GM23338 (cell line): ENCODE measurements at regions not wholly inside any gene's neighbourhood (a gene's known extent, or its start where the extent isn't known, plus 50 kb on each side); places are given as distances from the start of the nearest gene placed in this dataset.

ENCODE experiments used
- ATAC-seq: fragments of 200-7000 bp; cut with Tn5 transposase; 3 replicates; pipeline ENCODE4 v1.9.1; 2020
- DNase-seq: peaks from one replicate; pipeline ENCODE4 v3.0.0-alpha.2; 2015; ENCODE audit warnings: low spot score
- H2AFZ ChIP-seq: fragments of 200-600 bp; sonication (generic); 2 replicates; pipeline ENCODE4 v1.8.0; 2016; ENCODE audit warnings: antibody characterized with exemption, mild to moderate bottlenecking, moderate library complexity
- H3F3A ChIP-seq: fragments of 200-600 bp; sonication (generic); replicated peaks from 2 replicates; pipeline ENCODE4 v1.8.0; 2017; ENCODE audit warnings: antibody characterized with exemption, mixed run types, low read depth
- H3K27ac ChIP-seq: fragments of 200-600 bp; sonication (generic); 2 replicates; pipeline ENCODE4 v1.6.1; 2016; ENCODE audit warnings: low read depth
- H3K27me3 ChIP-seq: fragments of 200-600 bp; sonication (generic); 2 replicates; pipeline ENCODE4 v1.8.0; 2016; ENCODE audit warnings: mild to moderate bottlenecking, mixed run types, moderate library complexity; ENCODE audit not compliant: insufficient read depth
- H3K36me3 ChIP-seq: fragments of 200-600 bp; sonication (generic); 2 replicates; pipeline ENCODE4 v1.8.0; 2016; ENCODE audit warnings: mild to moderate bottlenecking; ENCODE audit not compliant: insufficient read depth
- H3K4me1 ChIP-seq: fragments of 200-600 bp; sonication (generic); 2 replicates; pipeline ENCODE4 v1.8.0; 2016; ENCODE audit warnings: mild to moderate bottlenecking, moderate library complexity; ENCODE audit not compliant: insufficient read depth
- H3K4me2 ChIP-seq: fragments of 200-600 bp; sonication (generic); 2 replicates; pipeline ENCODE4 v1.7.1; 2017; ENCODE audit warnings: mixed run types
- H3K4me3 ChIP-seq: fragments of 200-600 bp; sonication (generic); 2 replicates; pipeline ENCODE4 v1.6.1; 2016; ENCODE audit warnings: mixed run types
- H3K79me2 ChIP-seq: fragments of 200-600 bp; sonication (generic); replicated peaks from 2 replicates; pipeline ENCODE4 v1.8.0; 2017; ENCODE audit warnings: mild to moderate bottlenecking; ENCODE audit not compliant: insufficient read depth
- H3K9me2 ChIP-seq: fragments of 200-600 bp; sonication (generic); 2 replicates; pipeline ENCODE4 v1.8.0; 2017; ENCODE audit not compliant: insufficient read depth
- H4K20me1 ChIP-seq: fragments of 200-600 bp; sonication (generic); replicated peaks from 2 replicates; pipeline ENCODE4 v1.8.0; 2017; ENCODE audit warnings: mild to moderate bottlenecking; ENCODE audit not compliant: insufficient read depth
- H3K27ac Mint-ChIP-seq: 2 replicates; pipeline ENCODE4 v1.8.0; 2020; ENCODE audit warnings: inconsistent platforms, mild to moderate bottlenecking, moderate library complexity, mixed read lengths
- H3K27me3 Mint-ChIP-seq: 3 replicates; pipeline ENCODE4 v1.8.0; 2022; ENCODE audit warnings: low read depth, mild to moderate bottlenecking, moderate library complexity, mixed read lengths, inconsistent platforms; ENCODE audit not compliant: insufficient read depth, poor library complexity
- H3K36me3 Mint-ChIP-seq: 3 replicates; pipeline ENCODE4 v1.8.0; 2021; ENCODE audit warnings: low read depth, mild to moderate bottlenecking, inconsistent platforms, moderate library complexity, mixed read lengths
- H3K4me1 Mint-ChIP-seq: 3 replicates; pipeline ENCODE4 v1.8.0; 2020; ENCODE audit warnings: mild to moderate bottlenecking, inconsistent platforms, mixed read lengths
- H3K4me3 Mint-ChIP-seq: 3 replicates; pipeline ENCODE4 v1.8.0; 2021; ENCODE audit warnings: moderate library complexity, mild to moderate bottlenecking, inconsistent platforms, mixed read lengths
- H3K9me3 Mint-ChIP-seq: 3 replicates; pipeline ENCODE4 v1.8.0; 2020; ENCODE audit warnings: moderate library complexity, mild to moderate bottlenecking, inconsistent platforms, mixed read lengths
- CREB1 ChIP-seq: fragments of 250-450 bp; sonication (Bioruptor Pico); IDR thresholded peaks from 2 replicates; pipeline ENCODE4 v1.5.0; 2020; ENCODE audit warnings: low read depth, mild to moderate bottlenecking, moderate library complexity
- CTCF ChIP-seq, 2 experiments: fragments of 200-600 bp in 1 of 2; sonication (generic) in 1 of 2; conservative IDR thresholded peaks; 2 replicates each; pipeline versions ENCODE4 v1.5.1 to v1.6.1; 2016 to 2017; ENCODE audit warnings: antibody characterized with exemption in 2 of 2, low read depth in 2 of 2, mild to moderate bottlenecking in 2 of 2, moderate library complexity in 1 of 2
- EZH2 ChIP-seq: fragments of 200-600 bp; sonication (generic); IDR thresholded peaks from one replicate; pipeline ENCODE4 v1.8.0; 2017; ENCODE audit warnings: antibody characterized with exemption, mild to moderate bottlenecking, low read depth; ENCODE audit not compliant: unreplicated experiment
- EZH2phosphoT487 ChIP-seq: fragments of 200-600 bp; sonication (generic); IDR thresholded peaks from one replicate; pipeline ENCODE4 v1.8.1; 2018; ENCODE audit warnings: antibody characterized with exemption; ENCODE audit not compliant: unreplicated experiment
- JUNB ChIP-seq: IDR thresholded peaks from one replicate; pipeline ENCODE4 v1.6.1; 2016; ENCODE audit warnings: antibody characterized with exemption; ENCODE audit not compliant: unreplicated experiment
- NANOG ChIP-seq: IDR thresholded peaks from 2 replicates; pipeline ENCODE4 v1.6.1; 2016; ENCODE audit warnings: antibody characterized with exemption, borderline replicate concordance
- POLR2AphosphoS5 ChIP-seq: IDR thresholded peaks from 2 replicates; pipeline ENCODE4 v1.6.1; 2016; ENCODE audit warnings: antibody characterized with exemption, low read depth
- REST ChIP-seq: IDR thresholded peaks from one replicate; pipeline ENCODE4 v1.6.1; 2018; ENCODE audit warnings: antibody characterized with exemption; ENCODE audit not compliant: unreplicated experiment
- STAT1 ChIP-seq: IDR thresholded peaks from one replicate; pipeline ENCODE4 v1.6.1; 2016; ENCODE audit warnings: antibody characterized with exemption; ENCODE audit not compliant: unreplicated experiment
- ZNF114 ChIP-seq: fragments of 250-450 bp; sonication (Bioruptor Pico); IDR thresholded peaks from 2 replicates; pipeline ENCODE4 v1.5.0; 2020; ENCODE audit warnings: mild to moderate bottlenecking, moderate library complexity
- ZNF331 ChIP-seq: fragments of 250-450 bp; sonication (Bioruptor Pico); IDR thresholded peaks from 2 replicates; pipeline ENCODE4 v1.5.0; 2020; ENCODE audit warnings: low read depth, mild to moderate bottlenecking, moderate library complexity
- TF ChIP-seq, protein P1 (sequence below): fragments of 250-450 bp; sonication (Bioruptor Pico); IDR thresholded peaks from 2 replicates; pipeline ENCODE4 v1.5.0; 2020; ENCODE audit warnings: mild to moderate bottlenecking, moderate library complexity
- TF ChIP-seq, protein P2 (sequence below): IDR thresholded peaks from 2 replicates; pipeline ENCODE4 v1.6.1; 2016; ENCODE audit warnings: antibody characterized with exemption

GRCh38 chr4:20015636-20016224 is 236.0 kb upstream of the SLIT2 start:
- no peak for DNase-seq
- no peak overlapping the region for H3K27ac Mint-ChIP-seq
- Histone ChIP-seq H3K79me2 (no peaks in the 10 kb centered on the region), H2AFZ (no peak overlapping the region), H3K4me1 (no peaks in the 10 kb centered on the region), H3K4me2 (no peak overlapping the region), H3K4me3 (no peak overlapping the region), H3K9me2 (no peaks in the 10 kb centered on the region; the same call in 1 of the 2 replicates), H3K27ac (no peak overlapping the region), H3F3A (no peaks in the 10 kb centered on the region), H4K20me1 (no peaks in the 10 kb centered on the region), H3K27me3 (no peaks in the 10 kb centered on the region), H3K36me3 (no peaks in the 10 kb centered on the region)
- H3K4me3 Mint-ChIP-seq, result no peak overlapping the region
- TF ChIP-seq EZH2, result no peak
- TF ChIP-seq NANOG, result no peak
- no peak for TF ChIP-seq CTCF (conservative IDR thresholded peaks at IDR 0.05; ENCODE audit: low read depth in 2 of 2)
- TF ChIP-seq POLR2AphosphoS5, result no peak
- TF ChIP-seq EZH2phosphoT487, result no peak
- TF ChIP-seq STAT1, result no peak
- TF ChIP-seq, protein P1, sequence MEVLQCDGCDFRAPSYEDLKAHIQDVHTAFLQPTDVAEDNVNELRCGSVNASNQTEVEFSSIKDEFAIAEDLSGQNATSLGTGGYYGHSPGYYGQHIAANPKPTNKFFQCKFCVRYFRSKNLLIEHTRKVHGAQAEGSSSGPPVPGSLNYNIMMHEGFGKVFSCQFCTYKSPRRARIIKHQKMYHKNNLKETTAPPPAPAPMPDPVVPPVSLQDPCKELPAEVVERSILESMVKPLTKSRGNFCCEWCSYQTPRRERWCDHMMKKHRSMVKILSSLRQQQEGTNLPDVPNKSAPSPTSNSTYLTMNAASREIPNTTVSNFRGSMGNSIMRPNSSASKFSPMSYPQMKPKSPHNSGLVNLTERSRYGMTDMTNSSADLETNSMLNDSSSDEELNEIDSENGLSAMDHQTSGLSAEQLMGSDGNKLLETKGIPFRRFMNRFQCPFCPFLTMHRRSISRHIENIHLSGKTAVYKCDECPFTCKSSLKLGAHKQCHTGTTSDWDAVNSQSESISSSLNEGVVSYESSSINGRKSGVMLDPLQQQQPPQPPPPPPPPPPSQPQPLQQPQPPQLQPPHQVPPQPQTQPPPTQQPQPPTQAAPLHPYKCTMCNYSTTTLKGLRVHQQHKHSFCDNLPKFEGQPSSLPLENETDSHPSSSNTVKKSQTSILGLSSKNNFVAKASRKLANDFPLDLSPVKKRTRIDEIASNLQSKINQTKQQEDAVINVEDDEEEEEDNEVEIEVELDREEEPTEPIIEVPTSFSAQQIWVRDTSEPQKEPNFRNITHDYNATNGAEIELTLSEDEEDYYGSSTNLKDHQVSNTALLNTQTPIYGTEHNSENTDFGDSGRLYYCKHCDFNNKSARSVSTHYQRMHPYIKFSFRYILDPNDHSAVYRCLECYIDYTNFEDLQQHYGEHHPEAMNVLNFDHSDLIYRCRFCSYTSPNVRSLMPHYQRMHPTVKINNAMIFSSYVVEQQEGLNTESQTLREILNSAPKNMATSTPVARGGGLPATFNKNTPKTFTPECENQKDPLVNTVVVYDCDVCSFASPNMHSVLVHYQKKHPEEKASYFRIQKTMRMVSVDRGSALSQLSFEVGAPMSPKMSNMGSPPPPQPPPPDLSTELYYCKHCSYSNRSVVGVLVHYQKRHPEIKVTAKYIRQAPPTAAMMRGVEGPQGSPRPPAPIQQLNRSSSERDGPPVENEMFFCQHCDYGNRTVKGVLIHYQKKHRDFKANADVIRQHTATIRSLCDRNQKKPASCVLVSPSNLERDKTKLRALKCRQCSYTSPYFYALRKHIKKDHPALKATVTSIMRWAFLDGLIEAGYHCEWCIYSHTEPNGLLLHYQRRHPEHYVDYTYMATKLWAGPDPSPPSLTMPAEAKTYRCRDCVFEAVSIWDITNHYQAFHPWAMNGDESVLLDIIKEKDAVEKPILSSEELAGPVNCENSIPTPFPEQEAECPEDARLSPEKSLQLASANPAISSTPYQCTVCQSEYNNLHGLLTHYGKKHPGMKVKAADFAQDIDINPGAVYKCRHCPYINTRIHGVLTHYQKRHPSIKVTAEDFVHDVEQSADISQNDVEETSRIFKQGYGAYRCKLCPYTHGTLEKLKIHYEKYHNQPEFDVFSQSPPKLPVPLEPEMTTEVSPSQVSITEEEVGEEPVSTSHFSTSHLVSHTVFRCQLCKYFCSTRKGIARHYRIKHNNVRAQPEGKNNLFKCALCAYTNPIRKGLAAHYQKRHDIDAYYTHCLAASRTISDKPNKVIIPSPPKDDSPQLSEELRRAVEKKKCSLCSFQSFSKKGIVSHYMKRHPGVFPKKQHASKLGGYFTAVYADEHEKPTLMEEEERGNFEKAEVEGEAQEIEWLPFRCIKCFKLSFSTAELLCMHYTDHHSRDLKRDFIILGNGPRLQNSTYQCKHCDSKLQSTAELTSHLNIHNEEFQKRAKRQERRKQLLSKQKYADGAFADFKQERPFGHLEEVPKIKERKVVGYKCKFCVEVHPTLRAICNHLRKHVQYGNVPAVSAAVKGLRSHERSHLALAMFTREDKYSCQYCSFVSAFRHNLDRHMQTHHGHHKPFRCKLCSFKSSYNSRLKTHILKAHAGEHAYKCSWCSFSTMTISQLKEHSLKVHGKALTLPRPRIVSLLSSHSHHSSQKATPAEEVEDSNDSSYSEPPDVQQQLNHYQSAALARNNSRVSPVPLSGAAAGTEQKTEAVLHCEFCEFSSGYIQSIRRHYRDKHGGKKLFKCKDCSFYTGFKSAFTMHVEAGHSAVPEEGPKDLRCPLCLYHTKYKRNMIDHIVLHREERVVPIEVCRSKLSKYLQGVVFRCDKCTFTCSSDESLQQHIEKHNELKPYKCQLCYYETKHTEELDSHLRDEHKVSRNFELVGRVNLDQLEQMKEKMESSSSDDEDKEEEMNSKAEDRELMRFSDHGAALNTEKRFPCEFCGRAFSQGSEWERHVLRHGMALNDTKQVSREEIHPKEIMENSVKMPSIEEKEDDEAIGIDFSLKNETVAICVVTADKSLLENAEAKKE, result no peak
- no peak for TF ChIP-seq ZNF331 (CRISPR knock-in tag)
- TF ChIP-seq ZNF114 (CRISPR knock-in tag), result no peak
- TF ChIP-seq CREB1 (CRISPR knock-in tag), result no peak
- TF ChIP-seq REST, result no peak
- TF ChIP-seq, protein P2, sequence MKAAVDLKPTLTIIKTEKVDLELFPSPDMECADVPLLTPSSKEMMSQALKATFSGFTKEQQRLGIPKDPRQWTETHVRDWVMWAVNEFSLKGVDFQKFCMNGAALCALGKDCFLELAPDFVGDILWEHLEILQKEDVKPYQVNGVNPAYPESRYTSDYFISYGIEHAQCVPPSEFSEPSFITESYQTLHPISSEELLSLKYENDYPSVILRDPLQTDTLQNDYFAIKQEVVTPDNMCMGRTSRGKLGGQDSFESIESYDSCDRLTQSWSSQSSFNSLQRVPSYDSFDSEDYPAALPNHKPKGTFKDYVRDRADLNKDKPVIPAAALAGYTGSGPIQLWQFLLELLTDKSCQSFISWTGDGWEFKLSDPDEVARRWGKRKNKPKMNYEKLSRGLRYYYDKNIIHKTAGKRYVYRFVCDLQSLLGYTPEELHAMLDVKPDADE, result no peak
- TF ChIP-seq JUNB, result no peak
- no peaks in the 10 kb centered on the region for H3K9me3 Mint-ChIP-seq
- H3K4me1 Mint-ChIP-seq, result no peaks in the 10 kb centered on the region
- ATAC-seq, result no peak
- no peaks in the 10 kb centered on the region for H3K36me3 Mint-ChIP-seq
- no peaks in the 10 kb centered on the region for H3K27me3 Mint-ChIP-seq
